Stomach (tissue), 8 donors: ENCODE measurements at regions not wholly inside any gene's neighbourhood (a gene's known extent, or its start where the extent isn't known, plus 50 kb on each side); places are given as distances from the start of the nearest gene placed in this dataset.
A peak's percentile ranks its signal among the peaks of the same experiment; 100 is the strongest.

Experiments
- DNase-seq, 2 donors: peaks; one replicate each; pipeline versions ENCODE4 v3.0.0 to v3.0.0-alpha.2; 2013 to 2019
- H3K27ac ChIP-seq, 5 donors: fragments of 200-600 bp in 4 of 5; sonication (generic) in 4 of 5; one replicate each; pipeline ENCODE4 v1.5.1; 2013 to 2019; ENCODE audit warnings: mild to moderate bottlenecking in 1 of 5, moderate library complexity in 1 of 5
- H3K27me3 ChIP-seq, 3 donors: fragments of 200-600 bp; sonication (generic); one replicate each; pipeline ENCODE4 v1.5.1; 2017 to 2019; ENCODE audit warnings: mixed run types in 1 of 3
- H3K36me3 ChIP-seq, 4 donors: fragments of 200-600 bp; sonication (generic); 1 replicate in 3 of 4; 2 replicates in 1 of 4; pipeline ENCODE4 v1.5.1; 2016 to 2019
- H3K4me1 ChIP-seq, 4 donors: fragments of 200-600 bp; sonication (generic); one replicate each; pipeline ENCODE4 v1.5.1; 2016 to 2019
- H3K4me3 ChIP-seq, 4 donors: fragments of 200-600 bp; sonication (generic) in 3 of 4; one replicate each; pipeline ENCODE4 v1.5.1; 2016 to 2019; ENCODE audit warnings: mild to moderate bottlenecking in 1 of 4
- H3K9me3 ChIP-seq, 4 donors: fragments of 200-600 bp; sonication (generic); one replicate each; pipeline ENCODE4 v1.5.1; 2016 to 2019
- CTCF ChIP-seq, 7 experiments: fragments of 450-650 bp in 4 of 7; fragments of 200-600 bp in 3 of 7; sonication (generic) in 3 of 7; IDR thresholded peaks; one replicate each; pipeline ENCODE4 v1.5.1; 2016 to 2019; ENCODE audit warnings: antibody characterized with exemption in 7 of 7, control low read depth in 2 of 7, mild to moderate bottlenecking in 1 of 7
- EP300 ChIP-seq: sonication (generic); formaldehyde crosslinking; IDR thresholded peaks from one replicate; pipeline ENCODE4 v1.6.1; 2017; ENCODE audit warnings: antibody characterized with exemption
- POLR2A ChIP-seq, 4 donors: fragments of 450-650 bp; IDR thresholded peaks; one replicate each; pipeline ENCODE4 v1.6.1; 2016; ENCODE audit warnings: antibody characterized with exemption in 4 of 4, control low read depth in 2 of 4, mild to moderate bottlenecking in 1 of 4, moderate library complexity in 1 of 4
- POLR2AphosphoS5 ChIP-seq, 3 donors: sonication (generic); formaldehyde crosslinking; IDR thresholded peaks; one replicate each; pipeline ENCODE4 v1.6.1; 2016; ENCODE audit warnings: antibody characterized with exemption in 3 of 3
- WGBS, 5 donors: extraction: QIAGEN DNeasy Blood & Tissue Kit in 3 of 5; methylation state at CpG; one replicate each; pipeline versions ENCODE4 v1.1.5 to v1.1.7; 2013 to 2018; 5-methylcytosine and 5-hydroxymethylcytosine counted together
- intact Hi-C: fragments of 100-400 bp; cut with DNase I; formaldehyde crosslinking; loops from one replicate; pipeline ENCODE4 v1.15.1; 2023; ENCODE audit warnings: low total_unique reads
- donor health status: healthy with polysubstance abuse.
- donor health status: Bipolar disorder and iron deficiency.
- donor health status: healthy.

GRCh38 chr2:76312236-76312635 lies 601.5 kb upstream of the GCFC2 start:
- TF ChIP-seq POLR2AphosphoS5 (IDR thresholded peaks at IDR 0.05) = no peak
- no peak for TF ChIP-seq POLR2A (IDR thresholded peaks at IDR 0.05)
- no peak for TF ChIP-seq EP300
- TF ChIP-seq CTCF (IDR thresholded peaks at IDR 0.05) = no peak
- no peaks in the 10 kb centered on the region for H3K27me3 ChIP-seq

GRCh38 chr2:76311728-76312127 lies 601.0 kb upstream of the GCFC2 start:
- DNase-seq = no peak
- TF ChIP-seq EP300 (no peak), CTCF (IDR thresholded peaks at IDR 0.05) (no peak), POLR2AphosphoS5 (IDR thresholded peaks at IDR 0.05) (no peak), POLR2A (IDR thresholded peaks at IDR 0.05) (no peak)
- H3K36me3 ChIP-seq = no peaks in the 10 kb centered on the region
- 65 to 79% (median 76%) methylated on average over 4 of the region's 4 CpGs for WGBS, 5 donors
- no peak overlapping the region for H3K4me3 ChIP-seq
- H3K4me1 ChIP-seq = no peaks in the 10 kb centered on the region
- no peaks in the 10 kb centered on the region for H3K27me3 ChIP-seq
- intact Hi-C loops = no loop called here
- no peak overlapping the region for H3K27ac ChIP-seq
- no peaks in the 10 kb centered on the region for H3K9me3 ChIP-seq

More at GRCh38 chr2:76312236-76312635, 601.5 kb upstream of the GCFC2 start:
- no peak for DNase-seq
- Histone ChIP-seq H3K36me3 (no peaks in the 10 kb centered on the region), H3K4me3 (no peak overlapping the region), H3K9me3 (no peaks in the 10 kb centered on the region), H3K27ac (no peak overlapping the region), H3K4me1 (no peaks in the 10 kb centered on the region)
- 79 to 85% (median 81%) methylated on average over 4 of the region's 4 CpGs for WGBS, 5 donors
- intact Hi-C loops = no loop called here

- intact Hi-C loops = no loop called here
- Histone ChIP-seq H3K36me3 (no peaks in the 10 kb centered on the region), H3K9me3 (no peaks in the 10 kb centered on the region), H3K27me3 (no peaks in the 10 kb centered on the region), H3K4me3 (no peak overlapping the region), H3K4me1 (no peaks in the 10 kb centered on the region), H3K27ac (no peak overlapping the region)
- DNase-seq = peak in 1 of 2 donors; percentile 38
- 41 to 67% (median 58%) methylated on average over 2 of the region's 2 CpGs for WGBS, 5 donors
- TF ChIP-seq POLR2AphosphoS5 (IDR thresholded peaks at IDR 0.05) (no peak), POLR2A (IDR thresholded peaks at IDR 0.05) (no peak), EP300 (no peak), CTCF (IDR thresholded peaks at IDR 0.05) (no peak)
These were observed 600.3 kb upstream of the GCFC2 start for GRCh38 chr2:76310894-76311633.

GRCh38 chr2:76307495-76307894 lies 596.8 kb upstream of the GCFC2 start:
- no peak overlapping the region for H3K27ac ChIP-seq
- no peak for DNase-seq
- TF ChIP-seq EP300 (no peak), POLR2A (IDR thresholded peaks at IDR 0.05) (no peak), CTCF (IDR thresholded peaks at IDR 0.05) (no peak), POLR2AphosphoS5 (IDR thresholded peaks at IDR 0.05) (no peak)
- no peaks in the 10 kb centered on the region for H3K9me3 ChIP-seq
- no peak overlapping the region for H3K4me3 ChIP-seq
- no peaks in the 10 kb centered on the region for H3K27me3 ChIP-seq
- no peaks in the 10 kb centered on the region for H3K4me1 ChIP-seq
- no peaks in the 10 kb centered on the region for H3K36me3 ChIP-seq
- intact Hi-C loops = no loop called here
